ENCODE measurements at regions not wholly inside any gene's neighbourhood (a gene's known extent, or its start where the extent isn't known, plus 50 kb on each side); places are given as distances from the start of the nearest gene placed in this dataset.

DNA sequence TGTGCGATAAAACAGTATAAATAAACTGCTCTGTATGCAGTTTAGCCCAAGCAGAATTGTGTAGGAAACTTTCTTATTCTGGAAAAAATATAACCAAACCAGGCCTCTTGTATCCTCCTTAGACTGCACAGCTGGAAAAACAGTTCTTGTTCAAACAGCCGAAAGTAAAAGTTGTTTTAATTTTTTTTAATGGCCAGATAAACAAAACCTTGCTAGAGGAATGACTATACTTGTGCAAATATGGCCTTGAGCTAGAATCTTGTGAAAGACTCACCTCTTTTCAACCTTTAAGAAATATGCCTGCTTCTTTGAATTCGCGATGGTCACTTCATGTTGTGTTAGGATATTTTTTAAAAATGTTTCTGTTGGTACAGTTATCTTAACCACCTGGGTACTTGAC is 114.5 kb upstream of the MAF start:
- Mint-ChIP-seq H3K27me3 (ENCODE audit: low read depth) (no peaks in the 10 kb centered on the region), H3K4me1 (ENCODE audit: low read depth) (peaks cover 48% of the 10 kb centered on the region), H3K9me3 (ENCODE audit: low read depth) (no peaks in the 10 kb centered on the region), H3K27ac (ENCODE audit: unreplicated experiment) (peak overlapping the region; percentile 67), H3K36me3 (ENCODE audit: low read depth) (no peaks in the 10 kb centered on the region), H3K4me3 (ENCODE audit: unreplicated experiment) (no peak overlapping the region)
- TF ChIP-seq, protein P1, sequence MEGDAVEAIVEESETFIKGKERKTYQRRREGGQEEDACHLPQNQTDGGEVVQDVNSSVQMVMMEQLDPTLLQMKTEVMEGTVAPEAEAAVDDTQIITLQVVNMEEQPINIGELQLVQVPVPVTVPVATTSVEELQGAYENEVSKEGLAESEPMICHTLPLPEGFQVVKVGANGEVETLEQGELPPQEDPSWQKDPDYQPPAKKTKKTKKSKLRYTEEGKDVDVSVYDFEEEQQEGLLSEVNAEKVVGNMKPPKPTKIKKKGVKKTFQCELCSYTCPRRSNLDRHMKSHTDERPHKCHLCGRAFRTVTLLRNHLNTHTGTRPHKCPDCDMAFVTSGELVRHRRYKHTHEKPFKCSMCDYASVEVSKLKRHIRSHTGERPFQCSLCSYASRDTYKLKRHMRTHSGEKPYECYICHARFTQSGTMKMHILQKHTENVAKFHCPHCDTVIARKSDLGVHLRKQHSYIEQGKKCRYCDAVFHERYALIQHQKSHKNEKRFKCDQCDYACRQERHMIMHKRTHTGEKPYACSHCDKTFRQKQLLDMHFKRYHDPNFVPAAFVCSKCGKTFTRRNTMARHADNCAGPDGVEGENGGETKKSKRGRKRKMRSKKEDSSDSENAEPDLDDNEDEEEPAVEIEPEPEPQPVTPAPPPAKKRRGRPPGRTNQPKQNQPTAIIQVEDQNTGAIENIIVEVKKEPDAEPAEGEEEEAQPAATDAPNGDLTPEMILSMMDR (IDR thresholded peaks at IDR 0.05) = no peak
- DNase-seq (ENCODE audit: low spot score) = no peak

DNA sequence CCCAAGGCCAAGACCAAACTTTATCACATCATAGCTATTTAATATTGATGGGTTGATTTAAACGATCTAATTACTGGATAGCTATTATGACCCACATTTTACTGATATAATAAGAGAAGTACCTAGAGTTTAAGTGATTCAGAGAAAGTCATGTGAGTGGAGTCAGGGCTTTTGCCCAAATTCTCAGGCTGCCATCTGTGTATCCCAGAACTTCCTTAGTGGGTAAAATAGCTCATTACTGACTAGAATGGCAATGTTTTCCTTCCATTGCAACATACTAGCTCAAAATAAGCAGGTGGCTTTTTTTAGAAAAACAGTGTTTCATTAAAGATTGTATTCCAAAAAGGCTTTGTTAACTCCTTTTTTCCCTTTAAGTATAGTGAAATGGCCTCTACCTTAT is 113.9 kb upstream of the MAF start:
- H3K27ac Mint-ChIP-seq (ENCODE audit: unreplicated experiment) = peak overlapping the region; percentile 67
- H3K27me3 Mint-ChIP-seq (ENCODE audit: low read depth) = no peaks in the 10 kb centered on the region
- TF ChIP-seq, protein P1 (IDR thresholded peaks at IDR 0.05) = no peak
- no peaks in the 10 kb centered on the region for H3K9me3 Mint-ChIP-seq (ENCODE audit: low read depth)
- no peaks in the 10 kb centered on the region for H3K36me3 Mint-ChIP-seq (ENCODE audit: low read depth)
- no peak for DNase-seq (ENCODE audit: low spot score)
- peaks cover 48% of the 10 kb centered on the region for H3K4me1 Mint-ChIP-seq (ENCODE audit: low read depth)
- H3K4me3 Mint-ChIP-seq (ENCODE audit: unreplicated experiment) = no peak overlapping the region

DNA sequence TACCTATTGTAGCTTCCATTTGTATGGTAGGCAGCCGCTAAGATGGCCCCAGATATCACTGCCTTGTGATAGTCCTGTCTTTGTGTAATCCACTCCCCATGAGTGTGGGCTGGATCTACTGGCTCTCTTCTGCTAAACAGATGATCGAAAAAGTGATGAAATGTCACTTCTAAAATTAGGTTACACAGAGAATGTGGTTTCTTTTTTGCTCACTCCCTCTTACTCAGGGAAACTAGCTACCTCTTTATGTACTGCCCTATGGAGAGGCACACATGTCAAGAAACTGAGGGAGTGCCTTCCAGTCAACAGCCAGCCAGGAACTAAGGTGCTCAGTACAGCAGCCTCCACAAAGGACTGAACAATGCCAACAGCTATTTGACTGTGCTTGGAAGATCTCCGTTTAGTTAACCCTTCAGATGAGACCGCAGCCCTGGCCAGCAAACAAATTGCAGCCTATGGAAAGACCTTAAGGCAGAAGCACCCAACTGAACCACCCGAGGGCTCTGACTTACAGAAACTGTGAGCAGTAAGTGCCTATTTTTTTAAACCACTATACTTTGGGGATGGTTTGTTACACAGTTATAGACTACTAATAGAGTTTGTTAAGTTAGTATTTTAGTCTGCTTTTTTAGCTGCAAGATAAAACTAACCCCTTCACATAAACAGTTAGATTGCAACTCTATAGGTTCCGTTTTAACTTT is 113.2 kb upstream of the MAF start:
- no peak overlapping the region for H3K4me3 Mint-ChIP-seq (ENCODE audit: unreplicated experiment)
- H3K4me1 Mint-ChIP-seq (ENCODE audit: low read depth) = peaks cover 48% of the 10 kb centered on the region
- H3K36me3 Mint-ChIP-seq (ENCODE audit: low read depth) = no peaks in the 10 kb centered on the region
- H3K27ac Mint-ChIP-seq (ENCODE audit: unreplicated experiment) = no peak overlapping the region
- TF ChIP-seq, protein P1 (IDR thresholded peaks at IDR 0.05) = no peak
- no peaks in the 10 kb centered on the region for H3K27me3 Mint-ChIP-seq (ENCODE audit: low read depth)
- no peak for DNase-seq (ENCODE audit: low spot score)
- H3K9me3 Mint-ChIP-seq (ENCODE audit: low read depth) = no peaks in the 10 kb centered on the region

DNA sequence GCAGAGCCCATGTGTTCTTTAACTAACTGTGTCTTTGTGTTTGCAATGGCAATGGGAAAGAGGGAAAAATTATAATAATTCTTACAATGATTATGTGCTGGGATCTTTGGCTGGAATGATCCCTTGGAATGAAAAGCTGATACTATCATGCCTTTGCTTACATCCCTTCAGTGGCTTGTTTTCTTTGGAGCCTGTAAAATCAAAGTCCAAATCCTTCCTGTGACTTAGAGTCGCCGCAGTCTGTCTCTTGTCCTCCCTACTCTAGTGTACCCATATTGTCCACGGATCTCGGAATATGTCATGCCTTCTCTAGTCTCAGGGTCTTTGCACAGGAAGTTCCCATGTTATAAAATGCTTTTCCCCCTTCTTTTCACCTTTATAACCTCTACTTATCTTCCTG is 111.7 kb upstream of the MAF start:
- H3K36me3 Mint-ChIP-seq (ENCODE audit: low read depth) = no peaks in the 10 kb centered on the region
- no peak overlapping the region for H3K4me3 Mint-ChIP-seq (ENCODE audit: unreplicated experiment)
- H3K27ac Mint-ChIP-seq (ENCODE audit: unreplicated experiment) = no peak overlapping the region
- DNase-seq (ENCODE audit: low spot score) = no peak
- H3K27me3 Mint-ChIP-seq (ENCODE audit: low read depth) = no peaks in the 10 kb centered on the region
- no peaks in the 10 kb centered on the region for H3K9me3 Mint-ChIP-seq (ENCODE audit: low read depth)
- H3K4me1 Mint-ChIP-seq (ENCODE audit: low read depth) = peaks cover 37% of the 10 kb centered on the region
- TF ChIP-seq, protein P1 (IDR thresholded peaks at IDR 0.05) = no peak

DNA sequence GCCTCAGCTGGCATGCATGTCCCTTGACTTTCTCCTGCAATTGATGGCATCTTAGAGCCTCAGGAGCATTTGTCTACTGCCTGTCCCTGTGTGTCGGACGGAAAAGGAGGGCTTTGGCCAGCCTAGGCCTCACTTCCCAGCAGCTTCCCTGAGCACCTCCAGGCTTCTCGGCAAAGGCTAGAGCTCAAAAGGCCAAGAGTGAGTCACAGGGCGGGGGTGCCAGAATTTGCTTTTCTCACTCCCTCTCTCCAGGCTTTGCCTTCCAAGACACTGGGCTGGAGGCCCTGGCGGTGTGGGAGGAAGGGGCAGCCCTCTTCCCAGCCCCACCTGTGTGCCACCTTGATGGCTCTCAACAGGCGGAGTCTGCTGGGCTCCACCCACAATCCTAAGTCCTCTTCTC is 107.3 kb upstream of the MAF start:
- H3K4me1 Mint-ChIP-seq (ENCODE audit: low read depth) = peaks cover 19% of the 10 kb centered on the region
- H3K36me3 Mint-ChIP-seq (ENCODE audit: low read depth) = peaks cover 1% of the 10 kb centered on the region
- peaks cover 2% of the 10 kb centered on the region for H3K9me3 Mint-ChIP-seq (ENCODE audit: low read depth)
- H3K27ac Mint-ChIP-seq (ENCODE audit: unreplicated experiment) = no peak overlapping the region
- DNase-seq (ENCODE audit: low spot score) = no peak
- TF ChIP-seq, protein P1 (IDR thresholded peaks at IDR 0.05) = no peak
- H3K27me3 Mint-ChIP-seq (ENCODE audit: low read depth) = no peaks in the 10 kb centered on the region
- H3K4me3 Mint-ChIP-seq (ENCODE audit: unreplicated experiment) = no peak overlapping the region
